ENCODE measurements at regions not wholly inside any gene's neighbourhood (a gene's known extent, or its start where the extent isn't known, plus 50 kb on each side); places are given as distances from the start of the nearest gene placed in this dataset.

DNA sequence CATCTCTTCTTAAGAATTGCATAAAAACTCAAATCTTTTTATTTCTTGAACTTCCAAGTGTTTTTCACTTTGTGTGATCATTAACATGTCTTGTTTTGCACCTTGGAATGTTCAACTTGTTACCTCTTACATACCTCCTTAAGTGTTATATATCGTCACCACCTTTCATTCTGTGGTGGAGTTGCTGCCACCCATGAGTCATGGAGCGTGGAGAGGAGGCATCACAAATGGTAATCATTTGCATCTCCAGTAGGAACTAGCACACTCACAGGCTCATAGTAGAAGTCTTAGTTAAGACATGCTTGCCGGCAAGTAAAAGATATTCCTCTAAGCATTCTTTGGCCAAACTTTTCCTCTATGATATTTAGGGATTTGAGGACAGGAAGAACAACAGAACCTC is 67.0 kb upstream of the VCX start:
- Mint-ChIP-seq H3K27me3 (ENCODE audit: unreplicated experiment) (no peaks in the 10 kb centered on the region), H3K4me3 (ENCODE audit: low read depth, unreplicated experiment) (no peak overlapping the region), H3K4me1 (ENCODE audit: low read depth, unreplicated experiment) (no peaks in the 10 kb centered on the region), H3K27ac (ENCODE audit: unreplicated experiment) (no peak overlapping the region), H3K9me3 (ENCODE audit: low read depth, unreplicated experiment) (peaks cover 4% of the 10 kb centered on the region), H3K36me3 (ENCODE audit: insufficient read depth, unreplicated experiment) (no peaks in the 10 kb centered on the region)
- no peak for DNase-seq
- CTCF ChIA-PET = no interaction called here
- intact Hi-C loops (cut with micrococcal nuclease; ENCODE audit: unreplicated experiment) = no loop called here
- TF ChIP-seq, protein P1, sequence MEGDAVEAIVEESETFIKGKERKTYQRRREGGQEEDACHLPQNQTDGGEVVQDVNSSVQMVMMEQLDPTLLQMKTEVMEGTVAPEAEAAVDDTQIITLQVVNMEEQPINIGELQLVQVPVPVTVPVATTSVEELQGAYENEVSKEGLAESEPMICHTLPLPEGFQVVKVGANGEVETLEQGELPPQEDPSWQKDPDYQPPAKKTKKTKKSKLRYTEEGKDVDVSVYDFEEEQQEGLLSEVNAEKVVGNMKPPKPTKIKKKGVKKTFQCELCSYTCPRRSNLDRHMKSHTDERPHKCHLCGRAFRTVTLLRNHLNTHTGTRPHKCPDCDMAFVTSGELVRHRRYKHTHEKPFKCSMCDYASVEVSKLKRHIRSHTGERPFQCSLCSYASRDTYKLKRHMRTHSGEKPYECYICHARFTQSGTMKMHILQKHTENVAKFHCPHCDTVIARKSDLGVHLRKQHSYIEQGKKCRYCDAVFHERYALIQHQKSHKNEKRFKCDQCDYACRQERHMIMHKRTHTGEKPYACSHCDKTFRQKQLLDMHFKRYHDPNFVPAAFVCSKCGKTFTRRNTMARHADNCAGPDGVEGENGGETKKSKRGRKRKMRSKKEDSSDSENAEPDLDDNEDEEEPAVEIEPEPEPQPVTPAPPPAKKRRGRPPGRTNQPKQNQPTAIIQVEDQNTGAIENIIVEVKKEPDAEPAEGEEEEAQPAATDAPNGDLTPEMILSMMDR (IDR thresholded peaks at IDR 0.05; ENCODE audit: unreplicated experiment) = no peak
- BruUV-seq (replicated peaks) = no TSS peak

DNA sequence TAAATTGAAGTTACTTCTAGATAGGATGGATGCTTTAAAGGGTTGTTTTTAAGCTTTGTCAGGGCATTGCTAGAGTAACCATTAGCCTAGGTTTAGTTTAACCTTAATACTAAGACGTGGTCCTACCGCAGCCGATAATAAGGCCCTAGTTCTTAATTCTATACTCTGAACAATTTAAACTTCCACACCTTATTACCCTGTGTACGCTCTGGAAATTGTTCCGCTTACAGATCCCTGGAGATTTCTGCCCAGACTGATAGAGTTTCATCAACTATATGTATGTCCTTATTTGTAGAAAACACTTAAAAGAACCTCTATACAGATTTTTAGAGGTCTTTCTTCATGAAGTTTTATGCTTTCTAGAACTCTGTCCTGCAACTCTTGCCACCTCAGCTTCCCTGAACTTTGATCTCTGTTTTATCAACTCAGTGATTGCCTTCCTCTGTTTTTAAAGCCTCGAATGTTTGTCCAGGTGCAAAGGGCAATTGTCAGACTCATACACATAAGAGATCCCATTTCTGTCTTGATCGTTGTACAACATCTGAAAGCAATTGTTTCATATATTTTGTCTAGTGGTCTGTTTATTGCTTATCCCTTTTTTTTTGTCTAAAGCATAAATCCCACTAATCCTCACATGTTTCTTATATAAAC is 71.1 kb upstream of the VCX start:
- CTCF ChIA-PET = no interaction called here
- Mint-ChIP-seq H3K27ac (ENCODE audit: unreplicated experiment) (no peak overlapping the region), H3K4me1 (ENCODE audit: low read depth, unreplicated experiment) (no peaks in the 10 kb centered on the region), H3K9me3 (ENCODE audit: low read depth, unreplicated experiment) (peaks cover 4% of the 10 kb centered on the region), H3K27me3 (ENCODE audit: unreplicated experiment) (no peaks in the 10 kb centered on the region), H3K36me3 (ENCODE audit: insufficient read depth, unreplicated experiment) (no peaks in the 10 kb centered on the region), H3K4me3 (ENCODE audit: low read depth, unreplicated experiment) (no peak overlapping the region)
- intact Hi-C loops (cut with micrococcal nuclease; ENCODE audit: unreplicated experiment) = no loop called here
- no TSS peak for BruUV-seq (replicated peaks)
- TF ChIP-seq, protein P1 (IDR thresholded peaks at IDR 0.05; ENCODE audit: unreplicated experiment) = no peak
- no peak for DNase-seq

DNA sequence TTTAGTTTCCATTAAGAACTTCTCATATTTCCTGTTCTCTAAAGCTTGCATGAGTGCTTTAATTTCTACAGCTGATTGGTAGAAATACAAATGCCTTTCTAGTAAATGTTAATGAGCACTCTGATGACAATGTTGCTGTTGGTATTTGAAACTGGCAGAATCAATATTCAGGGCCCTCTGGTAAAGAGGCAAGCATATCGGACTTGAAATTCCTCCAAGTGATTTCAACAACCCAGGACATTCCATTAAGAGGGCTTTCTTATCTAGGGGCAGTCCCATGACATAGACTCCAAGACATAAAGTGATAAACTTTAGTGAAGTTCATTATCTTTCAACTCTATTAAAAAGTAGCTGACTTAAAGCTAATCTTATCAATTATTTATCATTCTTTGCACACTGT is 83.1 kb upstream of the VCX start:
- H3K4me1 Mint-ChIP-seq (ENCODE audit: low read depth, unreplicated experiment) = no peaks in the 10 kb centered on the region
- CTCF ChIA-PET = interaction anchor here (0.6 kb wide), 1 partner anchor 160 kb away, joined by 7 read pairs; no protein-coding TSS in a partner anchor
- intact Hi-C loops (cut with micrococcal nuclease; ENCODE audit: unreplicated experiment) = no loop called here
- H3K4me3 Mint-ChIP-seq (ENCODE audit: low read depth, unreplicated experiment) = no peak overlapping the region
- no peak for DNase-seq
- TF ChIP-seq, protein P1 (IDR thresholded peaks at IDR 0.05; ENCODE audit: unreplicated experiment) = no peak
- no peaks in the 10 kb centered on the region for H3K36me3 Mint-ChIP-seq (ENCODE audit: insufficient read depth, unreplicated experiment)
- no peak overlapping the region for H3K27ac Mint-ChIP-seq (ENCODE audit: unreplicated experiment)
- no peaks in the 10 kb centered on the region for H3K27me3 Mint-ChIP-seq (ENCODE audit: unreplicated experiment)
- peaks cover 17% of the 10 kb centered on the region for H3K9me3 Mint-ChIP-seq (ENCODE audit: low read depth, unreplicated experiment)
- BruUV-seq (replicated peaks) = no TSS peak

DNA sequence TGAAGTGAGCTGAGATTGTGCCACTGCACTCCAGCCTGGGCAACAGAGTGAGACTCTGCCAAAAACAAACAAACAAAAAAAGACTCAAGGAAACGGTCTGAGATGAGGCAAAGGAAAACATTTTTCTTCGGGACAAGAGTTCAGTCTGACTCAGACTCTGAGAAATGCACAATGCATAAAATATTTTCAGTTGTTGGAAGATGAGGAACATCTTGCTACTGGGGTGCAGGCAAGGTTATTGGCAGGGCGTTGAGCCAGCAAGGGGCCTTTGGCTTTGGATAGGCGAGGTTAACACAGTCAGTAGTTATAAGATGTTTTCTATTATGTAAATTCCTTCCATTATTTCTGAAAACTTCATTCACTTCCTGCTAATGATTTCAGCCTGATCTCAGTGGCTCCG is 96.1 kb upstream of the VCX start:
- CTCF ChIA-PET = no interaction called here
- Mint-ChIP-seq H3K27me3 (ENCODE audit: unreplicated experiment) (no peaks in the 10 kb centered on the region), H3K36me3 (ENCODE audit: insufficient read depth, unreplicated experiment) (no peaks in the 10 kb centered on the region), H3K9me3 (ENCODE audit: low read depth, unreplicated experiment) (peaks cover 7% of the 10 kb centered on the region), H3K4me3 (ENCODE audit: low read depth, unreplicated experiment) (no peak overlapping the region), H3K4me1 (ENCODE audit: low read depth, unreplicated experiment) (no peaks in the 10 kb centered on the region), H3K27ac (ENCODE audit: unreplicated experiment) (no peak overlapping the region)
- TF ChIP-seq, protein P1 (IDR thresholded peaks at IDR 0.05; ENCODE audit: unreplicated experiment) = no peak
- no peak for DNase-seq
- intact Hi-C loops (cut with micrococcal nuclease; ENCODE audit: unreplicated experiment) = no loop called here
- no TSS peak for BruUV-seq (replicated peaks)
